Body of pancreas (tissue), 4 donors: ENCODE measurements at regions not wholly inside any gene's neighbourhood (a gene's known extent, or its start where the extent isn't known, plus 50 kb on each side); places are given as distances from the start of the nearest gene placed in this dataset.

ENCODE experiments used
- CTCF ChIP-seq, 7 experiments: fragments of 450-650 bp in 4 of 7; fragments of 200-600 bp in 3 of 7; sonication (generic) in 3 of 7; IDR thresholded peaks; one replicate each; pipeline ENCODE4 v1.5.1; 2016 to 2019; ENCODE audit warnings: antibody characterized with exemption in 7 of 7
- POLR2A ChIP-seq, 3 donors: fragments of 450-650 bp; IDR thresholded peaks; one replicate each; pipeline ENCODE4 v1.6.1; 2016; ENCODE audit warnings: antibody characterized with exemption in 3 of 3, mild to moderate bottlenecking in 2 of 3

- TF ChIP-seq CTCF (IDR thresholded peaks at IDR 0.05) (no peak), POLR2A (IDR thresholded peaks at IDR 0.05) (no peak)
Measured at GRCh38 chr2:241985986-241986329, 116.4 kb downstream of the RTP5 start.
